B cell (primary cell): ENCODE measurements at regions not wholly inside any gene's neighbourhood (a gene's known extent, or its start where the extent isn't known, plus 50 kb on each side); places are given as distances from the start of the nearest gene placed in this dataset.

Experiments used
- CTCF ChIP-seq: fragments of 200-600 bp; IDR thresholded peaks from one replicate; pipeline ENCODE4 v1.8.0; 2022; ENCODE audit warnings: antibody characterized with exemption, mild to moderate bottlenecking
- EZH2 ChIP-seq: IDR thresholded peaks from 2 replicates; pipeline ENCODE4 v1.6.1; 2012; ENCODE audit warnings: borderline replicate concordance, low read depth, mild to moderate bottlenecking, moderate library complexity, low read length; ENCODE audit not compliant: insufficient read depth, poor library complexity, severe bottlenecking

GRCh38 chr11:23668324-23668723, 808.0 kb upstream of the CCDC179 start:
- TF ChIP-seq CTCF: no peak
- TF ChIP-seq EZH2: no peak
